A549 (cell line): ENCODE measurements at regions not wholly inside any gene's neighbourhood (a gene's known extent, or its start where the extent isn't known, plus 50 kb on each side); places are given as distances from the start of the nearest gene placed in this dataset.

Source experiments
- BHLHE40 ChIP-seq: IDR thresholded peaks from 2 replicates; pipeline ENCODE4 v1.6.1; 2012; ENCODE audit warnings: low read depth, low read length, inconsistent platforms
- ZC3H11A ChIP-seq: fragments of 450-650 bp; IDR thresholded peaks from 2 replicates; pipeline ENCODE4 v1.6.1; 2014; ENCODE audit warnings: antibody characterized with exemption, mild to moderate bottlenecking
- TF ChIP-seq, protein P1 (sequence below): fragments of >200 bp; sonication (Bioruptor Twin); formaldehyde crosslinking; IDR thresholded peaks from 3 replicates; pipeline ENCODE4 v1.5.1; 2016

GRCh38 chr3:194080913-194081800 is 54.8 kb upstream of the HES1 start:
- TF ChIP-seq BHLHE40 (no peak), ZC3H11A (no peak)
- TF ChIP-seq, protein P1, sequence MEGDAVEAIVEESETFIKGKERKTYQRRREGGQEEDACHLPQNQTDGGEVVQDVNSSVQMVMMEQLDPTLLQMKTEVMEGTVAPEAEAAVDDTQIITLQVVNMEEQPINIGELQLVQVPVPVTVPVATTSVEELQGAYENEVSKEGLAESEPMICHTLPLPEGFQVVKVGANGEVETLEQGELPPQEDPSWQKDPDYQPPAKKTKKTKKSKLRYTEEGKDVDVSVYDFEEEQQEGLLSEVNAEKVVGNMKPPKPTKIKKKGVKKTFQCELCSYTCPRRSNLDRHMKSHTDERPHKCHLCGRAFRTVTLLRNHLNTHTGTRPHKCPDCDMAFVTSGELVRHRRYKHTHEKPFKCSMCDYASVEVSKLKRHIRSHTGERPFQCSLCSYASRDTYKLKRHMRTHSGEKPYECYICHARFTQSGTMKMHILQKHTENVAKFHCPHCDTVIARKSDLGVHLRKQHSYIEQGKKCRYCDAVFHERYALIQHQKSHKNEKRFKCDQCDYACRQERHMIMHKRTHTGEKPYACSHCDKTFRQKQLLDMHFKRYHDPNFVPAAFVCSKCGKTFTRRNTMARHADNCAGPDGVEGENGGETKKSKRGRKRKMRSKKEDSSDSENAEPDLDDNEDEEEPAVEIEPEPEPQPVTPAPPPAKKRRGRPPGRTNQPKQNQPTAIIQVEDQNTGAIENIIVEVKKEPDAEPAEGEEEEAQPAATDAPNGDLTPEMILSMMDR, result no peak
